ENCODE measurements at regions not wholly inside any gene's neighbourhood (a gene's known extent, or its start where the extent isn't known, plus 50 kb on each side); places are given as distances from the start of the nearest gene placed in this dataset.
A peak's percentile ranks its signal among the peaks of the same experiment; 100 is the strongest.
"Not testable (repeated sequence)": the region's sequence is repeated elsewhere in the genome, so short reads cannot be mapped to it uniquely, and the experiment has no call there.

- DNase-seq: no peak
Measured at GRCh38 chr1:25131794-25132193, 100.5 kb downstream of the SYF2 start.

- no peak for DNase-seq
Measured at GRCh38 chr1:25130895-25131294, 101.4 kb downstream of the SYF2 start.

- no peak for DNase-seq
Measured at GRCh38 chr1:25129380-25129779, 102.9 kb downstream of the SYF2 start.

- DNase-seq: no peak
Measured at GRCh38 chr1:25128121-25128621, 104.1 kb downstream of the SYF2 start.

GRCh38 chr1:25126562-25126961 lies 105.7 kb downstream of the SYF2 start:
- DNase-seq: peak; percentile 31

- no peak for DNase-seq
Measured at GRCh38 chr1:25123551-25123950, 108.8 kb downstream of the SYF2 start.

- DNase-seq: no peak
Measured at GRCh38 chr1:25122747-25123146, 109.6 kb downstream of the SYF2 start.

- DNase-seq: no peak
Measured at GRCh38 chr1:25120281-25120680, 112.0 kb downstream of the SYF2 start.

GRCh38 chr1:25118546-25118945 lies 113.8 kb downstream of the SYF2 start:
- no peak for DNase-seq

GRCh38 chr1:25117233-25117823 lies 115.0 kb downstream of the SYF2 start:
- peak; percentile 12 for DNase-seq

- DNase-seq: no peak
Measured at GRCh38 chr1:25116832-25117231, 115.5 kb downstream of the SYF2 start.

GRCh38 chr1:25116117-25116516 lies 116.2 kb downstream of the SYF2 start:
- DNase-seq: not testable (repeated sequence)

- no peak for DNase-seq
Measured at GRCh38 chr1:25113731-25114130, 118.6 kb downstream of the SYF2 start.

- DNase-seq: no peak
Measured at GRCh38 chr1:25113086-25113485, 119.2 kb downstream of the SYF2 start.

GRCh38 chr1:25112400-25112799 lies 119.9 kb downstream of the SYF2 start:
- no peak for DNase-seq

- no peak for DNase-seq
Measured at GRCh38 chr1:25111706-25112105, 120.6 kb downstream of the SYF2 start.

GRCh38 chr1:25110485-25110884 lies 121.8 kb downstream of the SYF2 start:
- no peak for DNase-seq

GRCh38 chr1:25110036-25110435 lies 122.3 kb downstream of the SYF2 start:
- DNase-seq: no peak

- no peak for DNase-seq
Measured at GRCh38 chr1:25109531-25109951, 122.8 kb downstream of the SYF2 start.

- no peak for DNase-seq
Measured at GRCh38 chr1:25107643-25108010, 124.7 kb downstream of the SYF2 start.

- no peak for DNase-seq
Measured at GRCh38 chr1:25106976-25107642, 125.2 kb downstream of the SYF2 start.

- DNase-seq: no peak
Measured at GRCh38 chr1:25106352-25106751, 126.0 kb downstream of the SYF2 start.

- DNase-seq: no peak
Measured at GRCh38 chr1:25105836-25106235, 126.5 kb downstream of the SYF2 start.

GRCh38 chr1:25104932-25105561 lies 127.3 kb downstream of the SYF2 start:
- no peak for DNase-seq

Measured in OCI-M1 (cell line).